OCI-LY7 (cell line): ENCODE measurements at regions not wholly inside any gene's neighbourhood (a gene's known extent, or its start where the extent isn't known, plus 50 kb on each side); places are given as distances from the start of the nearest gene placed in this dataset.
A peak's percentile ranks its signal among the peaks of the same experiment; 100 is the strongest.

Experiments
- BruUV-seq: library from RNA; stranded (reverse); fragments of 400-500 nt; replicated peaks from 2 replicates; lab custom pipeline; 2021; lab: Mats Ljungman, UMichigan
- CTCF ChIA-PET: fragments of 300-600 bp; sonication (Branson Sonifier 250); formaldehyde crosslinking; loops from one replicate; lab custom pipeline; 2022; ENCODE audit warnings: antibody characterized with exemption; ENCODE audit not compliant: unreplicated experiment; lab: Charles Lee
- POLR2A ChIA-PET: fragments of 300-600 bp; sonication (Branson Sonifier 250); formaldehyde crosslinking; loops from one replicate; lab custom pipeline; 2022; ENCODE audit warnings: antibody characterized with exemption; lab: Charles Lee
- DNase-seq: peaks from one replicate; pipeline ENCODE4 v3.0.0-alpha.2; 2015; ENCODE audit warnings: low spot score
- H2AFZ ChIP-seq: fragments of 200-600 bp; sonication (generic), shearing (Covaris generic); 2 replicates; pipeline ENCODE4 v1.6.1; 2014; ENCODE audit warnings: mild to moderate bottlenecking, antibody characterized with exemption, low read length, moderate library complexity
- H3K27ac ChIP-seq: fragments of 200-600 bp; sonication (generic); 2 replicates; pipeline ENCODE4 v1.5.1; 2014; ENCODE audit warnings: mixed run types, low read depth, mild to moderate bottlenecking, moderate library complexity, low read length, inconsistent platforms; ENCODE audit not compliant: poor library complexity, severe bottlenecking
- H3K36me3 ChIP-seq: fragments of 200-600 bp; sonication (generic); 2 replicates; pipeline ENCODE4 v1.6.1; 2014; ENCODE audit warnings: mild to moderate bottlenecking, antibody characterized with exemption, low read length, moderate library complexity, mixed read lengths; ENCODE audit not compliant: insufficient read depth
- H3K4me1 ChIP-seq: fragments of 200-600 bp; sonication (generic); 2 replicates; pipeline ENCODE4 v1.5.1; 2014; ENCODE audit warnings: mild to moderate bottlenecking, low read length; ENCODE audit not compliant: insufficient read depth, poor library complexity, severe bottlenecking
- H3K4me2 ChIP-seq: fragments of 200-600 bp; sonication (generic); 2 replicates; pipeline ENCODE4 v1.6.1; 2014; ENCODE audit warnings: mild to moderate bottlenecking, low read length
- H3K4me3 ChIP-seq: fragments of 200-600 bp; sonication (generic); 2 replicates; pipeline ENCODE4 v1.5.1; 2014; ENCODE audit warnings: mild to moderate bottlenecking, low read depth, low read length; ENCODE audit not compliant: poor library complexity, severe bottlenecking
- H3K79me2 ChIP-seq: fragments of 200-600 bp; sonication (generic); 2 replicates; pipeline ENCODE4 v1.6.1; 2016; ENCODE audit warnings: low read depth, mild to moderate bottlenecking, low read length, moderate library complexity, mixed read lengths; ENCODE audit not compliant: insufficient read depth
- H3K9me2 ChIP-seq: fragments of 200-600 bp; sonication (generic); 2 replicates; pipeline ENCODE4 v1.6.1; 2016; ENCODE audit warnings: mild to moderate bottlenecking, low read length, mixed read lengths; ENCODE audit not compliant: insufficient read depth
- H3K9me3 ChIP-seq: fragments of 200-600 bp; sonication (generic); 2 replicates; pipeline ENCODE4 v1.6.1; 2014; ENCODE audit warnings: mild to moderate bottlenecking, mixed run types, low read length, mixed read lengths
- H4K20me1 ChIP-seq: fragments of 200-600 bp; sonication (generic); 2 replicates; pipeline ENCODE4 v1.6.1; 2014; ENCODE audit warnings: mild to moderate bottlenecking, antibody characterized with exemption, low read length, moderate library complexity, mixed read lengths; ENCODE audit not compliant: insufficient read depth
- CTCF ChIP-seq: fragments of 200-600 bp; sonication (generic); conservative IDR thresholded peaks from 2 replicates; pipeline ENCODE4 v1.5.1; 2014; ENCODE audit warnings: mild to moderate bottlenecking, antibody characterized with exemption, low read length, moderate library complexity, mixed read lengths
- EZH2phosphoT487 ChIP-seq: fragments of 200-600 bp; sonication (generic); IDR thresholded peaks from 2 replicates; pipeline ENCODE4 v1.6.1; 2018; ENCODE audit warnings: low read depth, borderline replicate concordance, mild to moderate bottlenecking, mixed run types, antibody characterized with exemption, low read length, moderate library complexity, mixed read lengths
- intact Hi-C: fragments of 100-400 bp; cut with micrococcal nuclease; formaldehyde crosslinking; loops from one replicate; pipeline ENCODE4 v1.10.0; 2022; ENCODE audit not compliant: unreplicated experiment

- DNase-seq, result no peak
- CTCF ChIA-PET, result no interaction called here
- TF ChIP-seq CTCF (no peak), EZH2phosphoT487 (no peak)
- Histone ChIP-seq H3K4me3 (no peak overlapping the region), H4K20me1 (no peaks in the 10 kb centered on the region), H3K9me2 (no peaks in the 10 kb centered on the region), H3K36me3 (no peaks in the 10 kb centered on the region), H3K4me2 (no peak overlapping the region), H3K79me2 (no peaks in the 10 kb centered on the region), H3K4me1 (peaks cover 3% of the 10 kb centered on the region), H3K9me3 (no peaks in the 10 kb centered on the region), H3K27ac (no peak overlapping the region), H2AFZ (peak overlapping the region; percentile 56; the same call in 1 of the 2 replicates)
- POLR2A ChIA-PET, result interaction anchor here (0.7 to 1.2 kb wide), 4 partner anchors 10 to 239 kb away, joined by 3 to 5 read pairs (median 4); no protein-coding TSS in a partner anchor
- intact Hi-C loops, result no loop called here
- BruUV-seq, result no TSS peak
Observed at GRCh38 chr13:62360609-62361008, 945.0 kb upstream of the PCDH20 start.

- intact Hi-C loops, result loop anchor here (1.0 to 2.0 kb wide), 3 partner anchors 38 to 344 kb away; no protein-coding TSS in a partner anchor
Observed at GRCh38 chr13:62358646-62358932, 942.9 kb upstream of the PCDH20 start.

More at GRCh38 chr13:62358646-62358932, 942.9 kb upstream of the PCDH20 start:
- H3K9me3 ChIP-seq, result no peaks in the 10 kb centered on the region; the same call in 1 of the 2 replicates
- H3K4me1 ChIP-seq, result peaks cover 3% of the 10 kb centered on the region
- H3K9me2 ChIP-seq, result no peaks in the 10 kb centered on the region
- no peak overlapping the region for H3K4me3 ChIP-seq
- H4K20me1 ChIP-seq, result no peaks in the 10 kb centered on the region
- CTCF ChIA-PET, result interaction anchor here (1.6 kb wide), 1 partner anchor 238 kb away, joined by 5 read pairs; no protein-coding TSS in a partner anchor
- DNase-seq, result no peak
- no peak for TF ChIP-seq CTCF
- TF ChIP-seq EZH2phosphoT487, result no peak
- no peaks in the 10 kb centered on the region for H3K36me3 ChIP-seq
- POLR2A ChIA-PET, result no interaction called here
- H3K4me2 ChIP-seq, result no peak overlapping the region
- H2AFZ ChIP-seq, result no peak overlapping the region
- no TSS peak for BruUV-seq
- no peaks in the 10 kb centered on the region for H3K79me2 ChIP-seq
- no peak overlapping the region for H3K27ac ChIP-seq
